IMR-90 (cell line): ENCODE measurements at regions not wholly inside any gene's neighbourhood (a gene's known extent, or its start where the extent isn't known, plus 50 kb on each side); places are given as distances from the start of the nearest gene placed in this dataset.

ENCODE experiments used
- CHD1 ChIP-seq: IDR thresholded peaks from 2 replicates; pipeline ENCODE4 v1.6.1; 2012; ENCODE audit warnings: low read depth, low read length, improper control_type of control experiment
- MAZ ChIP-seq: IDR thresholded peaks from 2 replicates; pipeline ENCODE4 v1.6.1; 2012; ENCODE audit warnings: low read depth, mild to moderate bottlenecking, low read length, improper control_type of control experiment, moderate library complexity, borderline replicate concordance
- RAD21 ChIP-seq: IDR thresholded peaks from 2 replicates; pipeline ENCODE4 v1.6.1; 2012; ENCODE audit warnings: low read length, improper control_type of control experiment
- RCOR1 ChIP-seq: IDR thresholded peaks from 2 replicates; pipeline ENCODE4 v1.6.1; 2012; ENCODE audit warnings: mild to moderate bottlenecking, low read length, improper control_type of control experiment; ENCODE audit not compliant: insufficient replicate concordance

- TF ChIP-seq MAZ (peak; percentile 37; the same call in 1 of the 2 replicates), RAD21 (no peak), CHD1 (no peak; the same call in 1 of the 2 replicates), RCOR1 (peak; percentile 10)
Observed at GRCh38 chr1:221097479-221098281, 218.4 kb downstream of the HLX start (continued).
